Neural cell (in vitro differentiated cells): ENCODE measurements at regions not wholly inside any gene's neighbourhood (a gene's known extent, or its start where the extent isn't known, plus 50 kb on each side); places are given as distances from the start of the nearest gene placed in this dataset.

ENCODE experiments used
- H2AFZ ChIP-seq: fragments of 200-600, 300-800 bp; sonication (generic), shearing (Covaris generic); 2 replicates; pipeline ENCODE4 v1.6.0; 2014; ENCODE audit warnings: low read depth, mild to moderate bottlenecking, antibody characterized with exemption, low read length, moderate library complexity
- H3F3A ChIP-seq: fragments of 200-600 bp; shearing (Covaris generic); 2 replicates; pipeline ENCODE4 v1.6.1; 2016; ENCODE audit warnings: mild to moderate bottlenecking, moderate library complexity, mixed read lengths, antibody characterized with exemption, low read length; ENCODE audit not compliant: insufficient read depth, poor library complexity, severe bottlenecking
- H3K27ac ChIP-seq: fragments of 200-600, 300-800 bp; sonication (generic), shearing (Covaris generic); 2 replicates; pipeline ENCODE4 v1.5.1; 2014; ENCODE audit warnings: mild to moderate bottlenecking, low read length, moderate library complexity
- H3K27me3 ChIP-seq: fragments of 300-800, 200-600 bp; sonication (generic), shearing (Covaris generic); 2 replicates; pipeline ENCODE4 v1.6.0; 2014; ENCODE audit warnings: mild to moderate bottlenecking, low read depth, low read length, moderate library complexity; ENCODE audit not compliant: insufficient read depth
- H3K36me3 ChIP-seq: fragments of 300-800, 200-600 bp; sonication (generic), shearing (Covaris generic); 2 replicates; pipeline ENCODE4 v1.5.1; 2014; ENCODE audit warnings: mild to moderate bottlenecking, antibody characterized with exemption, low read length, moderate library complexity; ENCODE audit not compliant: insufficient read depth
- H3K4me2 ChIP-seq: fragments of 300-800, 200-600 bp; sonication (generic), shearing (Covaris generic); 2 replicates; pipeline ENCODE4 v1.6.0; 2014; ENCODE audit warnings: mild to moderate bottlenecking, low read length
- H3K4me3 ChIP-seq: fragments of 300-800, 200-600 bp; sonication (generic), shearing (Covaris generic); 2 replicates; pipeline ENCODE4 v1.5.1; 2014; ENCODE audit warnings: mild to moderate bottlenecking, low read length, moderate library complexity
- H3K79me2 ChIP-seq: fragments of 200-600 bp; shearing (Covaris generic); replicated peaks from 2 replicates; pipeline ENCODE4 v1.6.0; 2014; ENCODE audit warnings: mild to moderate bottlenecking, low read length, moderate library complexity; ENCODE audit not compliant: insufficient read depth
- H3K9ac ChIP-seq: fragments of 300-800, 200-600 bp; sonication (generic), shearing (Covaris generic); 2 replicates; pipeline ENCODE4 v1.6.1; 2016; ENCODE audit warnings: mild to moderate bottlenecking, low read length, mixed read lengths
- H3K9me2 ChIP-seq: fragments of 200-600 bp; shearing (Covaris generic); 2 replicates; pipeline ENCODE4 v1.6.1; 2016; ENCODE audit warnings: mild to moderate bottlenecking, low read length, mixed read lengths; ENCODE audit not compliant: insufficient read depth
- H3K9me3 ChIP-seq: fragments of 200-600, 300-800 bp; sonication (generic), shearing (Covaris generic); 2 replicates; pipeline ENCODE4 v1.6.1; 2016; ENCODE audit warnings: mild to moderate bottlenecking, mixed run types, low read length, moderate library complexity, mixed read lengths
- H4K20me1 ChIP-seq: fragments of 200-600 bp; shearing (Covaris generic); 2 replicates; pipeline ENCODE4 v1.6.1; 2016; ENCODE audit warnings: mild to moderate bottlenecking, mixed run types; ENCODE audit not compliant: insufficient read depth
- EP300 ChIP-seq: fragments of 450-650 bp; conservative IDR thresholded peaks from 2 replicates; pipeline ENCODE4 v1.6.1; 2014; ENCODE audit warnings: antibody characterized with exemption, mild to moderate bottlenecking, moderate library complexity; ENCODE audit not compliant: poor library complexity, severe bottlenecking
- EZH2 ChIP-seq: fragments of 200-600, 300-800 bp; shearing (Covaris generic), sonication (generic); IDR thresholded peaks from 2 replicates; pipeline ENCODE4 v1.6.1; 2014; ENCODE audit warnings: antibody characterized with exemption, low read length, borderline replicate concordance, mild to moderate bottlenecking; ENCODE audit not compliant: insufficient read depth, poor library complexity, severe bottlenecking
- MXI1 ChIP-seq: fragments of 450-650 bp; conservative IDR thresholded peaks from 2 replicates; pipeline ENCODE4 v1.6.1; 2014; ENCODE audit warnings: antibody characterized with exemption, mild to moderate bottlenecking; ENCODE audit not compliant: poor library complexity, severe bottlenecking
- POLR2AphosphoS5 ChIP-seq: IDR thresholded peaks from 2 replicates; pipeline ENCODE4 v1.6.1; 2012
- RAD21 ChIP-seq: fragments of 450-650 bp; conservative IDR thresholded peaks from 2 replicates; pipeline ENCODE4 v1.6.1; 2014; ENCODE audit warnings: antibody characterized with exemption, mild to moderate bottlenecking, moderate library complexity
- SMC3 ChIP-seq: fragments of 450-650 bp; conservative IDR thresholded peaks from 2 replicates; pipeline ENCODE4 v1.6.1; 2014; ENCODE audit warnings: antibody characterized with exemption, mild to moderate bottlenecking, moderate library complexity; ENCODE audit not compliant: poor library complexity
- TAF1 ChIP-seq: IDR thresholded peaks from 2 replicates; pipeline ENCODE4 v1.6.1; 2012; ENCODE audit warnings: low read depth
- TF ChIP-seq, protein P1 (sequence below): IDR thresholded peaks from 2 replicates; pipeline ENCODE4 v1.6.1; 2012; ENCODE audit warnings: borderline replicate concordance
- TF ChIP-seq, protein P2 (sequence below): fragments of 450-650 bp; IDR thresholded peaks from 2 replicates; pipeline ENCODE4 v1.5.1; 2014; ENCODE audit warnings: antibody characterized with exemption, mild to moderate bottlenecking, moderate library complexity; ENCODE audit not compliant: poor library complexity, severe bottlenecking

DNA sequence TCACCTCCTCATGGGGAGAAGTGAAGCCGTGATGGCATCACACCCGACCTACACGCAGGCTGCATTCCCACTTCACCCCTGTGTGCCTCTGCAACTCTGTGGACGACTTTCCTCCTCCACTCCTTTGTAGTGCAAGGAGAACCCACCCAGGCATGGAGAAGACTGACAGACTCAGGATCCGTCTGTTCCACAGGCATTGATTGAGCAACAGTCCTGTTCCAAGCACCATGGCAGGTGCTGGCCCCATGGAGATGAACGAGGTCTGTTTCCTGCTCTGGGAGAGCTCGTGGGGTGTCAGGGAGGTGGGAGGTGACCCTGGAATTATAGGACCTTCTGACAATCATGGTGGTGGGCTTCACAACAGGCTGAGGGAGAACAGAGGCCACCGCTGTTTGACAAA, 284.7 kb upstream of the HDAC4 start:
- H3K9me3 ChIP-seq = no peaks in the 10 kb centered on the region
- no peak overlapping the region for H3K4me3 ChIP-seq
- no peaks in the 10 kb centered on the region for H3K27me3 ChIP-seq
- TF ChIP-seq SMC3 (no peak), MXI1 (no peak), POLR2AphosphoS5 (no peak), EZH2 (no peak), TAF1 (no peak), EP300 (no peak), RAD21 (no peak)
- TF ChIP-seq, protein P1, sequence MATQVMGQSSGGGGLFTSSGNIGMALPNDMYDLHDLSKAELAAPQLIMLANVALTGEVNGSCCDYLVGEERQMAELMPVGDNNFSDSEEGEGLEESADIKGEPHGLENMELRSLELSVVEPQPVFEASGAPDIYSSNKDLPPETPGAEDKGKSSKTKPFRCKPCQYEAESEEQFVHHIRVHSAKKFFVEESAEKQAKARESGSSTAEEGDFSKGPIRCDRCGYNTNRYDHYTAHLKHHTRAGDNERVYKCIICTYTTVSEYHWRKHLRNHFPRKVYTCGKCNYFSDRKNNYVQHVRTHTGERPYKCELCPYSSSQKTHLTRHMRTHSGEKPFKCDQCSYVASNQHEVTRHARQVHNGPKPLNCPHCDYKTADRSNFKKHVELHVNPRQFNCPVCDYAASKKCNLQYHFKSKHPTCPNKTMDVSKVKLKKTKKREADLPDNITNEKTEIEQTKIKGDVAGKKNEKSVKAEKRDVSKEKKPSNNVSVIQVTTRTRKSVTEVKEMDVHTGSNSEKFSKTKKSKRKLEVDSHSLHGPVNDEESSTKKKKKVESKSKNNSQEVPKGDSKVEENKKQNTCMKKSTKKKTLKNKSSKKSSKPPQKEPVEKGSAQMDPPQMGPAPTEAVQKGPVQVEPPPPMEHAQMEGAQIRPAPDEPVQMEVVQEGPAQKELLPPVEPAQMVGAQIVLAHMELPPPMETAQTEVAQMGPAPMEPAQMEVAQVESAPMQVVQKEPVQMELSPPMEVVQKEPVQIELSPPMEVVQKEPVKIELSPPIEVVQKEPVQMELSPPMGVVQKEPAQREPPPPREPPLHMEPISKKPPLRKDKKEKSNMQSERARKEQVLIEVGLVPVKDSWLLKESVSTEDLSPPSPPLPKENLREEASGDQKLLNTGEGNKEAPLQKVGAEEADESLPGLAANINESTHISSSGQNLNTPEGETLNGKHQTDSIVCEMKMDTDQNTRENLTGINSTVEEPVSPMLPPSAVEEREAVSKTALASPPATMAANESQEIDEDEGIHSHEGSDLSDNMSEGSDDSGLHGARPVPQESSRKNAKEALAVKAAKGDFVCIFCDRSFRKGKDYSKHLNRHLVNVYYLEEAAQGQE = no peak
- TF ChIP-seq, protein P2, sequence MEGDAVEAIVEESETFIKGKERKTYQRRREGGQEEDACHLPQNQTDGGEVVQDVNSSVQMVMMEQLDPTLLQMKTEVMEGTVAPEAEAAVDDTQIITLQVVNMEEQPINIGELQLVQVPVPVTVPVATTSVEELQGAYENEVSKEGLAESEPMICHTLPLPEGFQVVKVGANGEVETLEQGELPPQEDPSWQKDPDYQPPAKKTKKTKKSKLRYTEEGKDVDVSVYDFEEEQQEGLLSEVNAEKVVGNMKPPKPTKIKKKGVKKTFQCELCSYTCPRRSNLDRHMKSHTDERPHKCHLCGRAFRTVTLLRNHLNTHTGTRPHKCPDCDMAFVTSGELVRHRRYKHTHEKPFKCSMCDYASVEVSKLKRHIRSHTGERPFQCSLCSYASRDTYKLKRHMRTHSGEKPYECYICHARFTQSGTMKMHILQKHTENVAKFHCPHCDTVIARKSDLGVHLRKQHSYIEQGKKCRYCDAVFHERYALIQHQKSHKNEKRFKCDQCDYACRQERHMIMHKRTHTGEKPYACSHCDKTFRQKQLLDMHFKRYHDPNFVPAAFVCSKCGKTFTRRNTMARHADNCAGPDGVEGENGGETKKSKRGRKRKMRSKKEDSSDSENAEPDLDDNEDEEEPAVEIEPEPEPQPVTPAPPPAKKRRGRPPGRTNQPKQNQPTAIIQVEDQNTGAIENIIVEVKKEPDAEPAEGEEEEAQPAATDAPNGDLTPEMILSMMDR = no peak
- no peaks in the 10 kb centered on the region for H3K36me3 ChIP-seq
- no peaks in the 10 kb centered on the region for H3K9me2 ChIP-seq
- H3K79me2 ChIP-seq = no peaks in the 10 kb centered on the region
- H3K9ac ChIP-seq = no peak overlapping the region
- H3K27ac ChIP-seq = no peak overlapping the region
- no peaks in the 10 kb centered on the region for H4K20me1 ChIP-seq
- no peaks in the 10 kb centered on the region for H3F3A ChIP-seq
- no peak overlapping the region for H2AFZ ChIP-seq
- no peak overlapping the region for H3K4me2 ChIP-seq

DNA sequence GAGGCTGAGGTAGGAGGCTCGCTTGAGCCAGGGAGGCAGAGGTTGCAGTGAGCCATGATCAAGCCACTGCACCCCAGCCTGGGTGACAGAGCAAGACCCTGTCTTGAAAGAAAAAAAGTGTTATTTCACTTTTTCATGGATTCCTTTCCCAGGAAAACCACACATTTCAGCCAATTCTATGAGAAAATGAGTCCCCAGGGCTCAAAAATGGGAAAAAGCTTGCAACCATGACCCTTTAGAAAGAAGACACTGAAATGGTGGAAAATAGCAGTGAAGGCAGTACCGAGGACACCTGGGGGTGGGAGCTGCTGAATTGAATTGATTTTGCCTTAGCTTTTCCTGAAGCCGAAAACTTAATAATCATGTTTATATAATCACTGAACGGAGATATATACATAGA, 284.2 kb upstream of the HDAC4 start:
- Histone ChIP-seq H3K9me2 (no peaks in the 10 kb centered on the region), H3K27ac (no peak overlapping the region), H2AFZ (no peak overlapping the region), H3K27me3 (no peaks in the 10 kb centered on the region), H3K36me3 (no peaks in the 10 kb centered on the region), H3K9ac (no peak overlapping the region), H3K4me3 (no peak overlapping the region), H4K20me1 (no peaks in the 10 kb centered on the region), H3F3A (no peaks in the 10 kb centered on the region), H3K9me3 (no peaks in the 10 kb centered on the region), H3K79me2 (no peaks in the 10 kb centered on the region), H3K4me2 (no peak overlapping the region)
- TF ChIP-seq, protein P1 = no peak
- TF ChIP-seq MXI1 (no peak), TAF1 (no peak), POLR2AphosphoS5 (no peak), EZH2 (no peak), SMC3 (no peak), RAD21 (no peak), EP300 (no peak)
- TF ChIP-seq, protein P2 = no peak
